KMS-11 (cell line): ENCODE measurements at regions not wholly inside any gene's neighbourhood (a gene's known extent, or its start where the extent isn't known, plus 50 kb on each side); places are given as distances from the start of the nearest gene placed in this dataset.

ENCODE experiments used
- H2AFZ ChIP-seq: fragments of 200-600 bp; sonication (generic); 2 replicates; pipeline ENCODE4 v1.6.1; 2016; ENCODE audit warnings: antibody characterized with exemption, mixed run types, low read depth
- H3K27ac ChIP-seq: fragments of 200-600 bp; sonication (generic); 2 replicates; pipeline ENCODE4 v1.6.1; 2016; ENCODE audit warnings: mild to moderate bottlenecking, mixed run types
- H3K27me3 ChIP-seq: fragments of 200-600 bp; sonication (generic); 2 replicates; pipeline ENCODE4 v1.6.1; 2017; ENCODE audit warnings: mild to moderate bottlenecking, low read depth, mixed run types, moderate library complexity; ENCODE audit not compliant: insufficient read depth
- H3K36me3 ChIP-seq: fragments of 200-600 bp; sonication (generic); 2 replicates; pipeline ENCODE4 v1.6.1; 2017; ENCODE audit warnings: mild to moderate bottlenecking, mixed run types; ENCODE audit not compliant: insufficient read depth
- H3K4me1 ChIP-seq: fragments of 200-600 bp; sonication (generic); 2 replicates; pipeline ENCODE4 v1.6.1; 2016; ENCODE audit warnings: mild to moderate bottlenecking, low read depth, mixed run types; ENCODE audit not compliant: poor library complexity, severe bottlenecking
- H3K4me2 ChIP-seq: fragments of 200-600 bp; sonication (generic); 2 replicates; pipeline ENCODE4 v1.7.0; 2016; ENCODE audit warnings: mild to moderate bottlenecking, mixed run types
- H3K4me3 ChIP-seq: fragments of 200-600 bp; sonication (generic); IDR thresholded peaks from 2 replicates; pipeline ENCODE4 v1.6.1; 2017; ENCODE audit warnings: low read depth, low read length, mixed read lengths; ENCODE audit not compliant: insufficient read depth
- H3K79me2 ChIP-seq: fragments of 200-600 bp; sonication (generic); 2 replicates; pipeline ENCODE4 v1.6.1; 2016; ENCODE audit warnings: low read depth, mixed run types; ENCODE audit not compliant: insufficient read depth
- H3K9ac ChIP-seq: fragments of 200-600 bp; sonication (generic); 2 replicates; pipeline ENCODE4 v1.6.1; 2016; ENCODE audit warnings: mild to moderate bottlenecking, mixed run types
- H4K20me1 ChIP-seq: fragments of 200-600 bp; sonication (generic); 2 replicates; pipeline ENCODE4 v1.6.1; 2016; ENCODE audit warnings: mild to moderate bottlenecking, mixed run types; ENCODE audit not compliant: insufficient read depth
- CTCF ChIP-seq: fragments of 200-600 bp; sonication (generic); conservative IDR thresholded peaks from 2 replicates; pipeline ENCODE4 v1.6.1; 2017; ENCODE audit warnings: low read depth, mild to moderate bottlenecking, antibody characterized with exemption, low read length, moderate library complexity, mixed read lengths

GRCh38 chr17:70017941-70018340 lies 57.1 kb upstream of the KCNJ16 start:
- H3K4me2 ChIP-seq, result no peak overlapping the region
- no peak overlapping the region for H3K27ac ChIP-seq
- no peak overlapping the region for H2AFZ ChIP-seq
- H3K79me2 ChIP-seq, result no peaks in the 10 kb centered on the region
- H3K36me3 ChIP-seq, result no peaks in the 10 kb centered on the region
- no peak overlapping the region for H3K4me3 ChIP-seq
- no peaks in the 10 kb centered on the region for H3K4me1 ChIP-seq
- TF ChIP-seq CTCF, result no peak
- H4K20me1 ChIP-seq, result no peaks in the 10 kb centered on the region
- H3K27me3 ChIP-seq, result no peaks in the 10 kb centered on the region
- no peak overlapping the region for H3K9ac ChIP-seq

GRCh38 chr17:70021726-70022125 lies 53.3 kb upstream of the KCNJ16 start:
- Histone ChIP-seq H3K27me3 (no peaks in the 10 kb centered on the region), H3K79me2 (no peaks in the 10 kb centered on the region), H4K20me1 (no peaks in the 10 kb centered on the region), H2AFZ (no peak overlapping the region), H3K36me3 (no peaks in the 10 kb centered on the region), H3K4me2 (no peak overlapping the region), H3K9ac (no peak overlapping the region), H3K4me3 (no peak overlapping the region), H3K4me1 (no peaks in the 10 kb centered on the region), H3K27ac (no peak overlapping the region)
- TF ChIP-seq CTCF, result no peak

- Histone ChIP-seq H3K36me3 (no peaks in the 10 kb centered on the region), H2AFZ (no peak overlapping the region), H3K27ac (no peak overlapping the region), H3K79me2 (no peaks in the 10 kb centered on the region), H3K27me3 (no peaks in the 10 kb centered on the region), H3K9ac (no peak overlapping the region), H3K4me2 (no peak overlapping the region), H3K4me3 (no peak overlapping the region), H4K20me1 (no peaks in the 10 kb centered on the region), H3K4me1 (no peaks in the 10 kb centered on the region)
- no peak for TF ChIP-seq CTCF
Measured at GRCh38 chr17:70022175-70022574, 52.9 kb upstream of the KCNJ16 start.

- no peak overlapping the region for H3K4me2 ChIP-seq
- no peaks in the 10 kb centered on the region for H3K36me3 ChIP-seq
- no peak overlapping the region for H2AFZ ChIP-seq
- no peak for TF ChIP-seq CTCF
- H4K20me1 ChIP-seq, result no peaks in the 10 kb centered on the region
- no peak overlapping the region for H3K9ac ChIP-seq
- H3K4me3 ChIP-seq, result no peak overlapping the region
- H3K79me2 ChIP-seq, result no peaks in the 10 kb centered on the region
- no peak overlapping the region for H3K27ac ChIP-seq
- no peaks in the 10 kb centered on the region for H3K27me3 ChIP-seq
- no peaks in the 10 kb centered on the region for H3K4me1 ChIP-seq
Measured at GRCh38 chr17:70024253-70024652, 50.8 kb upstream of the KCNJ16 start.
